Neural progenitor cell (in vitro differentiated cells): ENCODE measurements at regions not wholly inside any gene's neighbourhood (a gene's known extent, or its start where the extent isn't known, plus 50 kb on each side); places are given as distances from the start of the nearest gene placed in this dataset.
A peak's percentile ranks its signal among the peaks of the same experiment; 100 is the strongest.

Experiments
- DNase-seq: peaks from one replicate; pipeline ENCODE4 v3.0.0-alpha.2; 2016; ENCODE audit warnings: low spot score
- H2AFZ ChIP-seq: fragments of 200-600 bp; sonication (generic); replicated peaks from 2 replicates; pipeline ENCODE4 v1.6.1; 2016; ENCODE audit warnings: antibody characterized with exemption
- H3F3A ChIP-seq: fragments of 200-600 bp; sonication (generic); 2 replicates; pipeline ENCODE4 v1.6.1; 2016; ENCODE audit warnings: antibody characterized with exemption, low read depth
- H3K27ac ChIP-seq: fragments of 200-600 bp; sonication (generic); 2 replicates; pipeline ENCODE4 v1.5.1; 2016; ENCODE audit warnings: mild to moderate bottlenecking
- H3K27me3 ChIP-seq: fragments of 200-600 bp; sonication (generic); 2 replicates; pipeline ENCODE4 v1.6.1; 2016; ENCODE audit warnings: mild to moderate bottlenecking, moderate library complexity
- H3K36me3 ChIP-seq: fragments of 200-600 bp; sonication (generic); 2 replicates; pipeline ENCODE4 v1.5.1; 2016
- H3K4me1 ChIP-seq: fragments of 200-600 bp; sonication (generic); 2 replicates; pipeline ENCODE4 v1.6.1; 2016; ENCODE audit warnings: mixed run types
- H3K4me2 ChIP-seq: fragments of 200-600 bp; sonication (generic); 2 replicates; pipeline ENCODE4 v1.6.1; 2016
- H3K4me3 ChIP-seq: fragments of 200-600 bp; sonication (generic); 2 replicates; pipeline ENCODE4 v1.5.1; 2016
- H3K79me2 ChIP-seq: fragments of 200-600 bp; sonication (generic); 2 replicates; pipeline ENCODE4 v1.6.1; 2016; ENCODE audit warnings: low read depth
- H3K9ac ChIP-seq: fragments of 200-600 bp; sonication (generic); 2 replicates; pipeline ENCODE4 v1.6.1; 2016
- H3K9me3 ChIP-seq: fragments of 200-600 bp; sonication (generic); 2 replicates; pipeline ENCODE4 v1.5.1; 2016; ENCODE audit warnings: low read depth
- H4K20me1 ChIP-seq: fragments of 200-600 bp; sonication (generic); 2 replicates; pipeline ENCODE4 v1.6.1; 2016; ENCODE audit warnings: low read depth
- H3K27ac Mint-ChIP-seq: 3 replicates; pipeline ENCODE4 v1.8.0; 2021; ENCODE audit warnings: mixed read lengths
- H3K27me3 Mint-ChIP-seq: 2 replicates; pipeline ENCODE4 v1.8.0; 2022; ENCODE audit warnings: low read depth, mild to moderate bottlenecking, inconsistent platforms, moderate library complexity, mixed read lengths; ENCODE audit not compliant: insufficient read depth
- H3K36me3 Mint-ChIP-seq: 3 replicates; pipeline ENCODE4 v1.8.0; 2021; ENCODE audit warnings: mixed read lengths
- H3K4me1 Mint-ChIP-seq: 3 replicates; pipeline ENCODE4 v1.8.0; 2021; ENCODE audit warnings: mixed read lengths
- H3K4me3 Mint-ChIP-seq: 3 replicates; pipeline ENCODE4 v1.8.0; 2021; ENCODE audit warnings: mild to moderate bottlenecking, moderate library complexity, mixed read lengths
- H3K9me3 Mint-ChIP-seq: 3 replicates; pipeline ENCODE4 v1.8.0; 2020; ENCODE audit warnings: mixed read lengths
- EZH2 ChIP-seq: fragments of 200-600 bp; sonication (generic); IDR thresholded peaks from 2 replicates; pipeline ENCODE4 v1.6.1; 2017; ENCODE audit warnings: antibody characterized with exemption, mild to moderate bottlenecking, moderate library complexity
- EZH2phosphoT487 ChIP-seq: fragments of 200-600 bp; sonication (generic); IDR thresholded peaks from 2 replicates; pipeline ENCODE4 v1.6.1; 2017; ENCODE audit warnings: antibody characterized with exemption
- TF ChIP-seq, protein P1 (sequence below): fragments of 200-600 bp; sonication (generic); IDR thresholded peaks from 2 replicates; pipeline ENCODE4 v1.5.1; 2017; ENCODE audit warnings: antibody characterized with exemption, mild to moderate bottlenecking

DNA sequence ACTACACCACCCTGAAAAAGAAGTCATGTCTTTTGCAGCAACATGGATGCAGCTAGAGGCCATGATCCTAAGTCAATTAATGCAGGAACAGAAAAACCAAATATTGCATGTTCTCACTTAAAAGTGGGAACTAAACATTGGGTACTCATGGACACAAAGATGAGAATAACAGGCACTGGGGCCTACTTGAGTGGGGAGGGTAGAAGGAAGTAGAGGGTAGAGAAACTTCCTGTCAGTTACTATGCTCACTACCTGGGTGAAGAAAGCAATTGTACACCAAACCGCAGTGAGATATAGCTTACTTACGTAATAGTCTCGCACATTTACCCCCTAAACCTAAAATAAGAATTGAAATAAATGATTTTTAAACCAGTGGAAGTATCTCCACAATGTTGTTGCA lies 480.5 kb upstream of the ARRDC4 start:
- Histone ChIP-seq H2AFZ (no peak overlapping the region), H3K36me3 (no peaks in the 10 kb centered on the region), H3K27ac (no peak overlapping the region), H3K27me3 (no peaks in the 10 kb centered on the region), H4K20me1 (no peaks in the 10 kb centered on the region), H3K9ac (no peak overlapping the region), H3K4me2 (no peak overlapping the region), H3K4me1 (no peaks in the 10 kb centered on the region), H3F3A (peaks cover 7% of the 10 kb centered on the region), H3K79me2 (no peaks in the 10 kb centered on the region), H3K4me3 (no peak overlapping the region), H3K9me3 (no peaks in the 10 kb centered on the region)
- no peak for DNase-seq
- Mint-ChIP-seq H3K27ac (no peak overlapping the region), H3K9me3 (no peaks in the 10 kb centered on the region), H3K36me3 (no peaks in the 10 kb centered on the region), H3K27me3 (no peaks in the 10 kb centered on the region), H3K4me1 (no peaks in the 10 kb centered on the region), H3K4me3 (no peak overlapping the region)
- TF ChIP-seq, protein P1, sequence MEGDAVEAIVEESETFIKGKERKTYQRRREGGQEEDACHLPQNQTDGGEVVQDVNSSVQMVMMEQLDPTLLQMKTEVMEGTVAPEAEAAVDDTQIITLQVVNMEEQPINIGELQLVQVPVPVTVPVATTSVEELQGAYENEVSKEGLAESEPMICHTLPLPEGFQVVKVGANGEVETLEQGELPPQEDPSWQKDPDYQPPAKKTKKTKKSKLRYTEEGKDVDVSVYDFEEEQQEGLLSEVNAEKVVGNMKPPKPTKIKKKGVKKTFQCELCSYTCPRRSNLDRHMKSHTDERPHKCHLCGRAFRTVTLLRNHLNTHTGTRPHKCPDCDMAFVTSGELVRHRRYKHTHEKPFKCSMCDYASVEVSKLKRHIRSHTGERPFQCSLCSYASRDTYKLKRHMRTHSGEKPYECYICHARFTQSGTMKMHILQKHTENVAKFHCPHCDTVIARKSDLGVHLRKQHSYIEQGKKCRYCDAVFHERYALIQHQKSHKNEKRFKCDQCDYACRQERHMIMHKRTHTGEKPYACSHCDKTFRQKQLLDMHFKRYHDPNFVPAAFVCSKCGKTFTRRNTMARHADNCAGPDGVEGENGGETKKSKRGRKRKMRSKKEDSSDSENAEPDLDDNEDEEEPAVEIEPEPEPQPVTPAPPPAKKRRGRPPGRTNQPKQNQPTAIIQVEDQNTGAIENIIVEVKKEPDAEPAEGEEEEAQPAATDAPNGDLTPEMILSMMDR, result no peak
- TF ChIP-seq EZH2phosphoT487, result no peak
- TF ChIP-seq EZH2, result no peak

DNA sequence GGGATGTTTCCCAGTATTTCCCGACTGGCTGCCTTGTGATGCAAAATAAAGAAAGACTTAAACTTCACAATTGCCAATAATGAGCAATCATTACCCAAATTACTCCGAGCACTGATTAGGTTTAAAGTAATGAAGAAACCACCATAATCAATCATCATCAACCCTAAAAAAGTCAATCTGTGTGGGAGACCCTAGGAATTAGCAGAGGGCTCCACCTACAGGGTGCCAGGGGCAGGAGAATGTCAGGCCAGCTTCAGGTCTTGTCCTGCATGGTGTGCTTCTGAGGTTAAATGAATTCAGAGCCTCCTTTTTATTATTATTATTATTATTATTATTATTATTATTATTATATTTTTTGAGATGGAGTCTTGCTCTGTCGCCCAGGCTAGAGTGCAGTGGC lies 478.0 kb upstream of the ARRDC4 start:
- H2AFZ ChIP-seq, result no peak overlapping the region
- no peak overlapping the region for H3K9ac ChIP-seq
- no peaks in the 10 kb centered on the region for H4K20me1 ChIP-seq
- H3K4me1 Mint-ChIP-seq, result no peaks in the 10 kb centered on the region
- no peaks in the 10 kb centered on the region for H3K27me3 Mint-ChIP-seq
- no peaks in the 10 kb centered on the region for H3K27me3 ChIP-seq
- no peak for TF ChIP-seq EZH2
- no peak for TF ChIP-seq EZH2phosphoT487
- TF ChIP-seq, protein P1, result peak; percentile 61
- no peak overlapping the region for H3K4me2 ChIP-seq
- peak; percentile 40 for DNase-seq
- H3K27ac ChIP-seq, result no peak overlapping the region
- H3K36me3 ChIP-seq, result no peaks in the 10 kb centered on the region
- H3K4me3 Mint-ChIP-seq, result no peak overlapping the region
- no peaks in the 10 kb centered on the region for H3K9me3 ChIP-seq
- no peaks in the 10 kb centered on the region for H3K9me3 Mint-ChIP-seq
- H3F3A ChIP-seq, result peaks cover 7% of the 10 kb centered on the region
- H3K4me3 ChIP-seq, result no peak overlapping the region
- H3K4me1 ChIP-seq, result no peaks in the 10 kb centered on the region
- no peak overlapping the region for H3K27ac Mint-ChIP-seq
- no peaks in the 10 kb centered on the region for H3K79me2 ChIP-seq
- H3K36me3 Mint-ChIP-seq, result no peaks in the 10 kb centered on the region

DNA sequence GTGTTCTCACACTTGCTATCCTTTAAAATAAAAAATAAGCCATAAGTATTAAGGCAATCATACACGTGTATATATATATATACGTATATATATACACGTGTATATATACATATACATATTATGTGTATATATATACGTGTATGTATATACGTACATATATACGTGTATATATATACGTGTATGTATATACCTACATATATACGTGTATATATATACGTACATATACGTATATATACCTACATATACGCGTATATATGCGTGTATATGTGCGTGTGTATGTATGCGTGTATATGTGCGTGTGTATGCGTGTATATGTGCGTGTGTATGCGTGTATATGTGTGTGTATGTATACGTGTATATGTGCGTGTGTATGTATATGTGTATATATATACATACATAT lies 477.3 kb upstream of the ARRDC4 start:
- H3K27ac Mint-ChIP-seq, result no peak overlapping the region
- no peaks in the 10 kb centered on the region for H4K20me1 ChIP-seq
- H3K4me2 ChIP-seq, result no peak overlapping the region
- H3K4me3 Mint-ChIP-seq, result no peak overlapping the region
- no peaks in the 10 kb centered on the region for H3K4me1 ChIP-seq
- DNase-seq, result no peak
- no peaks in the 10 kb centered on the region for H3K27me3 ChIP-seq
- H3K27me3 Mint-ChIP-seq, result no peaks in the 10 kb centered on the region
- no peak overlapping the region for H3K4me3 ChIP-seq
- TF ChIP-seq, protein P1, result no peak
- no peak for TF ChIP-seq EZH2
- no peak overlapping the region for H3K9ac ChIP-seq
- no peak overlapping the region for H3K27ac ChIP-seq
- H2AFZ ChIP-seq, result no peak overlapping the region
- no peaks in the 10 kb centered on the region for H3K36me3 ChIP-seq
- H3K9me3 Mint-ChIP-seq, result no peaks in the 10 kb centered on the region
- H3K9me3 ChIP-seq, result no peaks in the 10 kb centered on the region
- peaks cover 7% of the 10 kb centered on the region for H3F3A ChIP-seq
- H3K79me2 ChIP-seq, result no peaks in the 10 kb centered on the region
- H3K4me1 Mint-ChIP-seq, result no peaks in the 10 kb centered on the region
- no peaks in the 10 kb centered on the region for H3K36me3 Mint-ChIP-seq

DNA sequence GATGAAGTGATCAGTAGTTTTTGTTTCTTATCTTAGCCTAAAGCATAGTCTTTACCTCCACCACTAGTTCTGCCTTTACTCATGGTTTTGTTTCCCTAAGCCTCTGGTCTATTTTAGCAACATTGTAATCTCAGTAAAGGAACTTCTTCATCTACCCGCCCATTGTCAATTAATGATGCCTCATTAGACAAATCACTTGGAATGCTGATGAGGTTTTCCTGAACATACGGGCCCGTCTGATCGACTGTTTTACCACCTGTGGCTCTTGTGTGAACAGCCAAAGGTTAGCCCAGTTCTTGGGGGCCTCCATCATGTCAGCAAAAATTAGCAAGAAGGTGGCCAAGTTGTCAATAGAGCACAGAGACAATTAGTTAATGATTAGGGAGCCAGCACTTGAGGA lies 470.1 kb upstream of the ARRDC4 start:
- no peaks in the 10 kb centered on the region for H3K9me3 Mint-ChIP-seq
- Histone ChIP-seq H2AFZ (no peak overlapping the region), H3K4me2 (peak overlapping the region; percentile 38), H3K9ac (no peak overlapping the region), H3K36me3 (no peaks in the 10 kb centered on the region), H3K4me1 (peaks cover 12% of the 10 kb centered on the region), H3K27me3 (no peaks in the 10 kb centered on the region), H3K27ac (no peak overlapping the region), H3K79me2 (no peaks in the 10 kb centered on the region), H3K9me3 (no peaks in the 10 kb centered on the region), H4K20me1 (no peaks in the 10 kb centered on the region), H3F3A (no peaks in the 10 kb centered on the region), H3K4me3 (no peak overlapping the region)
- no peak overlapping the region for H3K4me3 Mint-ChIP-seq
- DNase-seq, result peak; percentile 64
- H3K27me3 Mint-ChIP-seq, result peaks cover 2% of the 10 kb centered on the region
- no peak overlapping the region for H3K27ac Mint-ChIP-seq
- H3K36me3 Mint-ChIP-seq, result no peaks in the 10 kb centered on the region
- no peaks in the 10 kb centered on the region for H3K4me1 Mint-ChIP-seq
- TF ChIP-seq EZH2phosphoT487 (no peak), EZH2 (no peak)
- TF ChIP-seq, protein P1, result no peak
